ENCODE measurements at regions not wholly inside any gene's neighbourhood (a gene's known extent, or its start where the extent isn't known, plus 50 kb on each side); places are given as distances from the start of the nearest gene placed in this dataset.
"Not testable (repeated sequence)": the region's sequence is repeated elsewhere in the genome, so short reads cannot be mapped to it uniquely, and the experiment has no call there.

GRCh38 chr6:86872810-86873209, 64.5 kb upstream of the HTR1E start:
- TF ChIP-seq CTCF, POLR2A (IDR thresholded peaks at IDR 0.05): not testable (repeated sequence)
